ENCODE measurements at regions not wholly inside any gene's neighbourhood (a gene's known extent, or its start where the extent isn't known, plus 50 kb on each side); places are given as distances from the start of the nearest gene placed in this dataset.

DNA sequence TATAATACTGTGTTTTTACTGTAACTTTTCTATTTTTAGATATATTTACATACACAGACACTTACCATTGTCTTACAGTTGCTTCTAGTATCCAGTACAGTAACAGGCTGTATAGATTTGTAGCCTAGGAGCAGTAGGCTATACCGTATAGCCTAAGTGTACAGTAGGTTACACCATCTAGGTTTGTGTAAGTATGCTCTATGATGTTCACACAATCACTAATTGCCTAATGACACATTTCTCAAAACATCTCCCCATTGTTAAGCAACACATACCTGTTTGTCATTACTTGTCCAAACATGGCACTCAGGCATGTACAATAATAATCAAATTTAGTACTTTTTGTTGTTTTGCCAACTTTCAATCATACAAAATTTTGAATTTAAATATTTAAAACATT lies 757.3 kb downstream of the DOK5 start:
- intact Hi-C loops (cut with DNase I; ENCODE audit: low total_unique reads): no loop called here
- TF ChIP-seq CTCF (IDR thresholded peaks at IDR 0.05 in 8 of 11, conservative IDR thresholded peaks at IDR 0.05 in 3 of 11) (no peak), POLR2A (IDR thresholded peaks at IDR 0.05) (no peak)

GRCh38 chr20:55229451-55229850 lies 754.1 kb downstream of the DOK5 start:
- no peak overlapping the region for H3K4me3 ChIP-seq
- intact Hi-C loops (cut with DNase I; ENCODE audit: low total_unique reads): no loop called here
- no peaks in the 10 kb centered on the region for H3K4me1 ChIP-seq
- no peak overlapping the region for H3K27ac ChIP-seq
- peaks cover 0 to 22% (median 8%) of the 10 kb centered on the region in 8 donors for H3K9me3 ChIP-seq
- 43 to 78% (median 59%) methylated on average over 1 of the region's 1 CpG for WGBS, 5 donors
- no peaks in the 10 kb centered on the region for H3K36me3 ChIP-seq
- no peak for DNase-seq
- no peak for TF ChIP-seq POLR2A (IDR thresholded peaks at IDR 0.05)
- no peak for TF ChIP-seq CTCF (IDR thresholded peaks at IDR 0.05 in 8 of 11, conservative IDR thresholded peaks at IDR 0.05 in 3 of 11)
- TF ChIP-seq POLR2AphosphoS5 (IDR thresholded peaks at IDR 0.05): no peak
- no peaks in the 10 kb centered on the region for H3K27me3 ChIP-seq (replicated peaks in 1 of 7)

More for the DNA sequence above, 757.3 kb downstream of the DOK5 start:
- WGBS, 5 donors: 89 to 100% (median 91%) methylated on average over 1 of the region's 1 CpG
- Histone ChIP-seq H3K36me3 (no peaks in the 10 kb centered on the region), H3K4me3 (no peak overlapping the region), H3K4me1 (no peaks in the 10 kb centered on the region), H3K27me3 (replicated peaks in 1 of 7) (no peaks in the 10 kb centered on the region), H3K9me3 (peaks cover 0 to 13% (median 0%) of the 10 kb centered on the region in 8 donors), H3K27ac (no peak overlapping the region)
- no peak for DNase-seq

DNA sequence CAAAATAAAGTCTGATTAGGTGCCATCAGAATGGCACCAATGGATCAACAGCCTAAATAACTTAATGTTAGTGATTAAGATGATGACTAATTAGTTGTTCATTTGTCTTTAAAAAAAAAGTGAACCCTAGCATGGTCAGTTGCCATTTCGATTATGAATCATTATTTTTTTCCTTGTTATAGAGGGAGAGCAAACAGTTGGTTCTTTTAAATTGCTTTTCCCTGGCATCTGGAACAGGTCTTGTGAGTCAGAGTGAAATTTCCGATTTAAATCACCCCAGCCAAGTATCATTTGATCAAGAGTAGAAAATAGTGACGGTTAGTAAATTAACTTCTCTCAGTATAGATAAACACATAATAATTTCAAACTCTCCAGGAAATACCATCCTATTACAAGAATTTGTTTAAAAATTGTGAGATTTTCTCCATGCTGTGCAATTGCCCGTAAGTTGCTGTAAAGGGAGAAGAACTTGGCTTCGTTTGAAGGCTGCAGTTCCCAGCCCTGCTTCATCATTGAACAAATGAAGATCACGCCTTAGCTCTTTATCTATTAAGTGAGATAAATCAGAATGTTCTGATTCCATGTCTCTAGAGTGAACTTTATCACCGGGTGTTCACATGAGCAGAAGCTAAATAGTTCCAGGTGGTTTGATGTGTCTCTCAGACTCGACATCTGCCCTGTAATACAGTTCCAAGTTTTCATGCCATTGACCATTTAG lies 741.3 kb downstream of the DOK5 start:
- Histone ChIP-seq H3K4me3 (no peak overlapping the region), H3K27me3 (replicated peaks in 1 of 7) (no peaks in the 10 kb centered on the region), H3K4me1 (no peaks in the 10 kb centered on the region), H3K9me3 (peaks cover 0 to 59% (median 43%) of the 10 kb centered on the region in 8 donors), H3K36me3 (no peaks in the 10 kb centered on the region), H3K27ac (no peak overlapping the region)
- no peak for TF ChIP-seq POLR2AphosphoS5 (IDR thresholded peaks at IDR 0.05)
- no peak for TF ChIP-seq CTCF (IDR thresholded peaks at IDR 0.05 in 8 of 11, conservative IDR thresholded peaks at IDR 0.05 in 3 of 11)
- no peak for TF ChIP-seq POLR2A (IDR thresholded peaks at IDR 0.05)
- intact Hi-C loops (cut with DNase I; ENCODE audit: low total_unique reads): no loop called here
- no peak for DNase-seq
- 69 to 84% (median 76%) methylated on average over 8 of the region's 8 CpGs for WGBS, 5 donors

DNA sequence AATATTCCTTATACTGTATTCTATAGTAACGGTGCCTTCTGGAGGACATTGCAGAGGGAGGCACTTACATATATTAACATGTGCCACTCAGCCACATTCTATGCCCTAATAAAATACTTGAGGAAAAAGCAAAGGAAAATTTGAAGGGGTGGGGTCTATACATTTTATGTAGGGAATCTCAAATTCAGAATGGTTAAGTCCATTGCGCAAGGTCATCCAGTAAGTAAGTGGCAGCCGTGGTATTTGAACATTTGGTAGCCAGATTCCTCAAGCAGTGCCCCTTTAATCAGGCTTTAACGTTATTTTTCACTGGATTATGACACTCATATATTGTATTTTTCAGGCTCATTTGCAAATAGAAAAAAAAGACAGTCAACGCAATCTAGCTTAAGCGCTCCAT lies 738.3 kb downstream of the DOK5 start:
- 77 to 80% (median 79%) methylated on average over 6 of the region's 6 CpGs for WGBS, 5 donors
- no peak for TF ChIP-seq CTCF (IDR thresholded peaks at IDR 0.05 in 8 of 11, conservative IDR thresholded peaks at IDR 0.05 in 3 of 11)
- TF ChIP-seq POLR2A (IDR thresholded peaks at IDR 0.05): no peak
- no peak overlapping the region for H3K4me3 ChIP-seq
- peaks cover 0 to 45% (median 31%) of the 10 kb centered on the region in 8 donors for H3K9me3 ChIP-seq
- no peaks in the 10 kb centered on the region for H3K36me3 ChIP-seq
- no peaks in the 10 kb centered on the region for H3K27me3 ChIP-seq (replicated peaks in 1 of 7)
- H3K27ac ChIP-seq: no peak overlapping the region
- DNase-seq: no peak
- H3K4me1 ChIP-seq: no peaks in the 10 kb centered on the region
- intact Hi-C loops (cut with DNase I; ENCODE audit: low total_unique reads): no loop called here

Data from spleen (tissue), 11 donors.